HG02571 (cell line): ENCODE measurements at regions not wholly inside any gene's neighbourhood (a gene's known extent, or its start where the extent isn't known, plus 50 kb on each side); places are given as distances from the start of the nearest gene placed in this dataset.
"Not testable (repeated sequence)": the region's sequence is repeated elsewhere in the genome, so short reads cannot be mapped to it uniquely, and the experiment has no call there.

Experiments used
- ATAC-seq: cut with Tn5 transposase; IDR thresholded peaks from one replicate; pipeline ENCODE4 v1.9.1; 2021; ENCODE audit warnings: mild to moderate bottlenecking, moderate library complexity; ENCODE audit not compliant: unreplicated experiment

- ATAC-seq = no peak
Observed at GRCh38 chr2:125681976-125682805, 973.8 kb upstream of the GYPC start.

- ATAC-seq = no peak
Observed at GRCh38 chr2:125684256-125684655, 971.7 kb upstream of the GYPC start.

GRCh38 chr2:125684932-125685331 is 971.0 kb upstream of the GYPC start:
- no peak for ATAC-seq

GRCh38 chr2:125696560-125696959 is 959.4 kb upstream of the GYPC start:
- no peak for ATAC-seq

- no peak for ATAC-seq
Observed at GRCh38 chr2:125698280-125698679, 957.7 kb upstream of the GYPC start.

DNA sequence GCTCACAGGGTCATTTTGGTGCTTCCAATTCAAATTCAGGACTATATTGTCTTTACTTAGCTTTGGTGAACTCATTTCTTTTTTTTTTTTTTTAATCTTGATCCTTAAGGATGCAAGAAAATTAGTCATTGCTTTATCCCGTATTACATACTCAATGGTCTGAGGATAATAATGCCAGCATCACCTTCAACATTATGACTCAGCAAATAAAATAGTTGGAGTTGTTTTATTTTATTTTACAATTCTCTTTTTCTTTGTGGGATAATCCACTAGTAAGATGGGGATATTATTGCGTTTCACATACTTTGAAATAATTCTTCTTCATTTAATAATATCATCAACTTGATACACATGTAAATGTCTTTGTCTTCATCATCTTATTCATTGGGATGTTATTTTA is 954.9 kb upstream of the GYPC start:
- no peak for ATAC-seq

DNA sequence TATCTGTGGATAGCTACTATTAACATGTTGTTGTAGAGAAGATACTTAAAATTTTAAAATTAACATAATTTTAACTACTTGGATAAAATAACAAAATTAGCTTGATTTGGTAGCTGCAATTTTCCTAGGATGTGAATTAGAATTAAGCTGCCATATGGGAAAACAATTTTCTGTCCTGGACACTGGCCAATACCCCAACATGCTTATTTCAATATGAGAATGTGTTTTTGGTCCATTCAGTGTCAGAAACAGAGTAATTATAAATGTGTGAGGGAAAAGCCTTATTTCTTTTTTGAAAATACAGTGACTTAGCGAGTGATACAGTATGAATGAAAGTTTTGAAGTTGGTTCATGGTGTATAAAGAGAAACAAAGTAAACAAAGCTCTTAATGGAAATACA is 948.3 kb upstream of the GYPC start:
- no peak for ATAC-seq

GRCh38 chr2:125710561-125710960 is 945.4 kb upstream of the GYPC start:
- ATAC-seq = no peak

- no peak for ATAC-seq
Observed at GRCh38 chr2:125711075-125711474, 944.9 kb upstream of the GYPC start.

DNA sequence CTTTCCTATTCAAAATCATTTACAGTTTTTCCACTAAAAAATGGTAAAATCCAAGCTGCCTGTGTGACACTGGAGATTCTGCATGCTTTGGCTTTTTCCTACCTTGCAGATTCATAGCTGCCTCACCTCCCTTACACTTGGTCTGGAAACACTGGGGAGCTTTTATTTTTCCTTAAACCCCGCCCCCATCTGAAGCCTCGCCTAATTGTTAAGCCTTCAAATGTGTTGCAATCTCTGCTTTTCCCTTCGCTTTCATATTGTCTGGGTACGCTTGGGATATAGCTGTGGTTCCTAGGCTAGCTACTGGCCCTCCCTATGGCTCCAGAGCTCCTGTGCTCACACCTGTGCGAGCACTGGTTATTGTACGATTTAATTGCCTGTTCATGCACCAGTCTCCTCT is 942.4 kb upstream of the GYPC start:
- no peak for ATAC-seq

DNA sequence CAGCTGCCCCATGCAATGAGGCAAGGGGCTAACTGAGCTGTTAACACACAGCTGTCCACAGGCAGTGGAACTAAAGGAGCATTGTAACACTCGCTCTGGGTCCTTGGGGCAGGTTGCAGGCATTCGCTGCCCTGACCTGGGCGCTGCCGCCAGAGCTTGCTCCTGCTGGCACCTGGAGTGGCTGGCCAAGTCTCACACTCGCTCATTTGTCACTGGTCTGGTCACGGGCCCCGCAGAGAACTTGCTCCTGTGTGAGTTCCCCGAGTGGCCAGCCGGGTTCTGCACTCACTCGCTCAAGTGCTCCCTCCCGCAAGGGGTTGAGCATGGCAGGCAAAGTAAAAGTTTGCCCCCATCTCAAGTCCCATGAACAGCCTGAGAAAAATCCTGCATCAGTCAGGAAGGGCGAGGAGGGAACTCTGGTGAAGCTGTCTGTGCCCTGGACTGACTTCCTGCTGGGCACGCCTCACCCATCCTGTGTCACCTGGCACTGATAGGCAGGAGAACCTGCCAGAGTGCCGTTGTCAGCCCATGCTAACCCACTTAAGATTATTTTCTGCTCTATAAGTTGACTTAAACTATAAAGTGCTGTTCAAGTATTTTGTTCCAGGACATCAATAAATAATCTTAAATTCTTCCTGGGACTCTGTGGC is 934.8 kb upstream of the GYPC start:
- no peak for ATAC-seq

DNA sequence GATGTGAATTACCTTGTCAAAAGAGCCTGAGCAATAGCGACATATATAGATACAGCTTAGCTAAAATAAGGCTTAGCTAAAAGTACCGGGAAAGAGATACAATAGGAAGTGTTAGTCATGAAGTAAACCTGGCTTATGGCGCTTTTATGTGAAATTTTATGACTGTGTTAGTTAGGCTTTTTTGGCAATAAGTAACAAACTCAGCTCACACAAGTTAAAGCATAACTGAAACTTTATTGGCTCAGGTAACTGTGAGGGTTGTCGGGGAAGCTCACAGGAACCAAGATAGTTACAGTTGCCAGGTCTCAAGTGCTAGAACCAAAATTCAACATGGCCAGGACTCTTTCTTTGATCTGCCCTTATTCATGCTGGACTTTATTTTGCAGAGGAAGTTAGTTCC is 925.0 kb upstream of the GYPC start:
- ATAC-seq = no peak

DNA sequence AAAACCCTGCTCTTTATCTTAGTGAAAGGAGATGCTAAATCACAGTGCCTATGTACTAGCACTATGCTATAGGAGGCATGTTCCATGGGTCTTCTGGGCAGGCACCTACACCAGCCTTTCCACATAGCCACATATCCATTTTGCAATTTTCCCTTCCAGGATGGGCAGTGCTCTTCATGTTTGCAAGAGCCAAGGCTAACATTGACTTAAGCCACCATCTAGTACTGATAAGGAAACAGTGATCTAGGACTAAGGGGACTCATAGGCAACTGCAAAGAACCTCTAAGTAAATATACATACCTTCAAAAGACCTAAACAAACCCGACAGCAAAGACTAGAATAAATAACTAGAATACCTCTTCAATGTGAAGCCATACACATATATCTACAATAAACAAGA is 919.7 kb upstream of the GYPC start:
- no peak for ATAC-seq

DNA sequence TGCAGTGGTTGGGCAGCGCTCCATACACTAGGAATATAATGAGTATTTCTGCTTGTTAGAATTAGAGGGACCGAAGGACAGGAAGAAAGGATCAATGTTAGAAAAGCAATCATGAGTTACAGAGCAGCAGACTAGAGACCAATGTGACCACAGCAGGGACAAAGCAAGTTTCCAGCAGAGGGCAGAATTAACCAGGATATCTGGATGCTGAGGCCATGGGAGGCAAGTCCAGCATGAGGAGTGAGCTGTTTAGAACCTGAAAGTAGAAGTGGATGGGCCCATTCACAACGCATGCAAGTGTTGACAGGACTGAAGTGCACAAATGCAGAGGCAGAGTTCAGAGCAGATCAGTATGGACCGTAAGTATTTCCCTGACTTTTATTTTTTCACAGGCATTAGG is 910.4 kb upstream of the GYPC start:
- ATAC-seq = no peak

DNA sequence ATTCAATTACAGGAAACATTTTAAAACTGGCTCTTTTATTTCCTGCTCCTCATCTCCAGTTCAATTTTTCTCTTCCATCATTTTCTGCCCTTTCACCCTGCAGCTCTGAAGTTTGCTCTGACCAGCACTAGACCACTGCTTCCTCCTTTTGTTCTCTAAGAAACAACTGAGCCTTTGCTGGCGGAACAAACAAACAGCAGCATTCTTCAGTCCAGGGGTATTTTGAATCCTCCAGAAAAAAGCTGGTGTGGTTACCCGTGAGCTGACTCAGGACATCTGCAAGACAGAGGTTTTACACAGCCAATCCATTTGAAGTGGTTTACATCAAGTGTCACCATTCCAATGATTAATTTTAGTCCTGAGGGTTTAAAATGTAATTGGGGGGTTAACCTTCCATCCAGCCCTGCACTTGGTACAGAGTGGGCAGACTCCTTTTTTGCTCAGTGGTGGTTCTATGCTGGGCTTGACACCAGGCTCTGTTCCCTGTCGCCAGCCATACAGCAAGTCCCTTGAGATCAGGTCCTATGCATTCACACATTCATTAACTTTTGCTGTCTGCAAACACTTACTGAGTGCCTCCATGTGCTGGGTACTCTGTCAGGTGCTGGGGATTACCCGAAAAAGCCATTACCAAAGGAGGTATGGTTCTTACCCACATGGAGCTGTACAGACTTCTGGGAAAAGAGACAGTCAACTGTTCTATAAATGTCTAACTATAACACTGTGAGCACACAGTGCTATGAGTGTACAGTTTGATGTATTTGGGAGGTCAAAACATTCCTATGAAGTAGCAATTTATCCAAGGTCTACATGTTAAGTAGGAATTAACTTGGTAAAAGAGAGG is 909.4 kb upstream of the GYPC start:
- no peak for ATAC-seq

- no peak for ATAC-seq
Observed at GRCh38 chr2:125747165-125747425, 908.9 kb upstream of the GYPC start.

- ATAC-seq = no peak
Observed at GRCh38 chr2:125756431-125756830, 899.5 kb upstream of the GYPC start.

GRCh38 chr2:125796784-125797183 is 859.2 kb upstream of the GYPC start:
- no peak for ATAC-seq

- no peak for ATAC-seq
Observed at GRCh38 chr2:125797192-125797591, 858.8 kb upstream of the GYPC start.

DNA sequence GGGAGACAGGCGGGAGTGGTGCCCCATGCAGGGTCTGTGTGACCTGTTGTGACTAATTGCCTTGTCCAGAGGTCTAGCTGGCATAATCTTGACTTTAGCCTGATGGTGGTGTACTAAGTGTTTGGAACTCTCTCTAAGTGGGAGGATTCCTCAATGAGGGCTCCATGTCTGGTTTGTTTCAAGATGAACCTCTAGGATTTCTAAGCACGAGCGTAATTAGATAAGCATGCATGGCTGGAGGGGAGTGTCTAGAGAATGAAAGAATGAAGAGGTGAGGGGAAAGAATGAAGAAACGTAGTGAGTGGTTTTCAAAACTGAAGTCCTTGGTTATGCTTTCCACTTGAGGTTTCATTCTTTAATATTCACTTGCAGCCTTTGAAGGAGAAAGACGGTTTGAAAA is 833.2 kb upstream of the GYPC start:
- ATAC-seq = no peak

GRCh38 chr2:125825781-125826180 is 830.2 kb upstream of the GYPC start:
- not testable (repeated sequence) for ATAC-seq

DNA sequence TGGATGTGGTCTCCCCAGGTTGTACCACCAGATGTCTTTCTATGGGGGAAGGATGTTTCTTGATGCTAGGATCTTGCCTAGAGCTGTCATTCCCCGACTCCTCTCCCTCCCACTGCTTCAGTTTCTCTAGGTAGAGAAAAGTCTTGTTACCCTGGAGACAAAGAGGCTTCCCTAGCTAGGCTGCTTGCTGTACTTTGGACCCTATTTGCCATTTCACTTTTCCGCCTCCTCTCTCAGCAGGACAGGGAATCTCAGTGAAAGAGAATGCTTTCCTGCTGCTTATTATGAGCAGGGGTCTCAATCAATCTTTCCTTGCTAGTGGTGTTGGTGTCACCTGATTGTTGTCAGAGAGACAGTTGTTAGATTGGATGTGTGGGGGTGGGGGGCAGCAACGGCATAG is 818.8 kb upstream of the GYPC start:
- no peak for ATAC-seq
